ENCODE measurements at regions not wholly inside any gene's neighbourhood (a gene's known extent, or its start where the extent isn't known, plus 50 kb on each side); places are given as distances from the start of the nearest gene placed in this dataset.

- TF ChIP-seq CTCF (IDR thresholded peaks at IDR 0.05), result no peak
- TF ChIP-seq ZFX (IDR thresholded peaks at IDR 0.05; ENCODE audit: borderline replicate concordance), result no peak
- no peak overlapping the region for H3K27ac ChIP-seq
Measured at GRCh38 chr11:31872076-31872443, 60.9 kb upstream of the PAX6 start.

GRCh38 chr11:31871310-31872075 is 60.4 kb upstream of the PAX6 start:
- TF ChIP-seq CTCF (IDR thresholded peaks at IDR 0.05) (peak; percentile 44), ZFX (IDR thresholded peaks at IDR 0.05; ENCODE audit: borderline replicate concordance) (no peak)

GRCh38 chr11:31870609-31871309 is 59.6 kb upstream of the PAX6 start:
- TF ChIP-seq ZFX (IDR thresholded peaks at IDR 0.05; ENCODE audit: borderline replicate concordance), result no peak
- TF ChIP-seq CTCF (IDR thresholded peaks at IDR 0.05), result peak; percentile 86
- no peak overlapping the region for H3K27ac ChIP-seq

More at GRCh38 chr11:31871310-31872075, 60.4 kb upstream of the PAX6 start:
- H3K27ac ChIP-seq, result no peak overlapping the region

GRCh38 chr11:31869986-31870385 is 58.9 kb upstream of the PAX6 start:
- no peak overlapping the region for H3K27ac ChIP-seq
- TF ChIP-seq CTCF (IDR thresholded peaks at IDR 0.05) (no peak), ZFX (IDR thresholded peaks at IDR 0.05; ENCODE audit: borderline replicate concordance) (no peak)

- no peak overlapping the region for H3K27ac ChIP-seq
- TF ChIP-seq CTCF (IDR thresholded peaks at IDR 0.05), result no peak
- TF ChIP-seq ZFX (IDR thresholded peaks at IDR 0.05; ENCODE audit: borderline replicate concordance), result no peak
Measured at GRCh38 chr11:31865606-31866300, 54.6 kb upstream of the PAX6 start.

GRCh38 chr11:31863170-31863832 is 52.2 kb upstream of the PAX6 start:
- H3K27ac ChIP-seq, result no peak overlapping the region
- TF ChIP-seq CTCF (IDR thresholded peaks at IDR 0.05), result no peak
- no peak for TF ChIP-seq ZFX (IDR thresholded peaks at IDR 0.05; ENCODE audit: borderline replicate concordance)

Data from 22Rv1 (cell line).